ENCODE measurements at regions not wholly inside any gene's neighbourhood (a gene's known extent, or its start where the extent isn't known, plus 50 kb on each side); places are given as distances from the start of the nearest gene placed in this dataset.

DNA sequence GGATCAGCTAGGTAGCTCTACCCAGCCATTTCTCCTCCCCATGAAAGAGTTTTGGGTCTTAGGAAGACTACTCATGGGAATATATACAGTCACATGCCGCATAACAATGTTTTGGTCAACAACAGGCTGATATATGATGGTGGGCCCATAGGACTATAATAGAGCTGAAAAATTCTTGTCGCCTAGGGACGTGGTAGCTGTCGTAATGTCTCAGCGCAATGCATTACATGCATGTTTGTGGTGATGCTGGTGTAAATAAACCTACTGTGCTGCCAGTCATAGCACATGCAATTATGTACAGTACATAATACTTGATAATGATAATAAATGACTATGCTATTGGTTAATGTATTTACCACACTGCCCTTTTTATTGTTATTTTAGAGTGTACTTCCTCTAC is 78.2 kb upstream of the DLX6 start:
- Histone ChIP-seq H3K36me3 (ENCODE audit: control insufficient read depth in 4 of 4, insufficient read depth in 3 of 4, low read depth in 1 of 4, low read length in 3 of 4) (no peaks in the 10 kb centered on the region), H3K9ac (ENCODE audit: low read depth in 1 of 2, low read length in 2 of 2) (no peak overlapping the region), H3K9me3 (ENCODE audit: control insufficient read depth in 4 of 4, low read length in 3 of 4) (no peaks in the 10 kb centered on the region), H3K27me3 (ENCODE audit: control insufficient read depth in 4 of 4, insufficient read depth in 4 of 4, low read length in 3 of 4) (peaks cover 0 to 4% (median 0%) of the 10 kb centered on the region in 4 donors), H3K27ac (ENCODE audit: low read depth in 1 of 2, low read length in 2 of 2) (no peak overlapping the region), H3K4me3 (ENCODE audit: low read depth in 1 of 3, low read length in 3 of 3) (no peak overlapping the region), H3K4me1 (ENCODE audit: control insufficient read depth in 4 of 4, insufficient read depth in 4 of 4, low read length in 3 of 4) (no peaks in the 10 kb centered on the region)
- no peak for TF ChIP-seq SP1 (IDR thresholded peaks at IDR 0.05)
- TF ChIP-seq FOXA1 (IDR thresholded peaks at IDR 0.05): no peak
- no peak for DNase-seq (ENCODE audit: low spot score)
- 95% methylated on average over 5 of the region's 5 CpGs for WGBS

DNA sequence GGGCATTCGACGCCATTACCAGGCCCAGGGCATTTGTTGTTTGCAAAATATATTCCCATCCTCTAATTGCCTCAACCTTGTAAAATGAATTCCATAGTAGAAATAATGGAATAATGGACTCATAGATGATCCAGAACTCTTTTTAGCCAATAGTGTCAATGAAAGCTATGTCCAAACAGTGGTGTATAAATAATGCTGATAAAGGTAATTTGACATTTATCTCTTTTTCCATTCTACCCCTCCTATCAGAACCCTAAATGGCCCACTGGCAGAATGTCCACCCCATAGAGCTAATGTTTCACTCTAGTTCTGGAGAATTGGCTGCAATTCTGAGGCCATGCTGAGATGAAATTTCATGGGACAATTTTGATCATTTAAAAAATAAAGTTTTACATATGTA is 76.4 kb upstream of the DLX6 start:
- no peaks in the 10 kb centered on the region for H3K4me1 ChIP-seq (ENCODE audit: control insufficient read depth in 4 of 4, insufficient read depth in 4 of 4, low read length in 3 of 4)
- 93% methylated on average over 2 of the region's 2 CpGs for WGBS
- no peak for DNase-seq (ENCODE audit: low spot score)
- no peak overlapping the region for H3K4me3 ChIP-seq (ENCODE audit: low read depth in 1 of 3, low read length in 3 of 3)
- no peaks in the 10 kb centered on the region for H3K36me3 ChIP-seq (ENCODE audit: control insufficient read depth in 4 of 4, insufficient read depth in 3 of 4, low read depth in 1 of 4, low read length in 3 of 4)
- peaks cover 0 to under 1% (median 0%) of the 10 kb centered on the region in 4 donors for H3K27me3 ChIP-seq (ENCODE audit: control insufficient read depth in 4 of 4, insufficient read depth in 4 of 4, low read length in 3 of 4)
- TF ChIP-seq NR2F2 (IDR thresholded peaks at IDR 0.05) (no peak), JUND (IDR thresholded peaks at IDR 0.05) (no peak), FOXA1 (IDR thresholded peaks at IDR 0.05) (no peak), HNF4G (IDR thresholded peaks at IDR 0.05) (no peak), GABPA (IDR thresholded peaks at IDR 0.05 in 1 of 2, conservative IDR thresholded peaks at IDR 0.05 in 1 of 2) (no peak), TAF1 (conservative IDR thresholded peaks at IDR 0.05) (no peak), YY1 (IDR thresholded peaks at IDR 0.05) (no peak), RXRA (IDR thresholded peaks at IDR 0.05) (no peak), SP1 (IDR thresholded peaks at IDR 0.05) (no peak), HNF4A (conservative IDR thresholded peaks at IDR 0.05) (no peak)
- TF ChIP-seq, protein P1, sequence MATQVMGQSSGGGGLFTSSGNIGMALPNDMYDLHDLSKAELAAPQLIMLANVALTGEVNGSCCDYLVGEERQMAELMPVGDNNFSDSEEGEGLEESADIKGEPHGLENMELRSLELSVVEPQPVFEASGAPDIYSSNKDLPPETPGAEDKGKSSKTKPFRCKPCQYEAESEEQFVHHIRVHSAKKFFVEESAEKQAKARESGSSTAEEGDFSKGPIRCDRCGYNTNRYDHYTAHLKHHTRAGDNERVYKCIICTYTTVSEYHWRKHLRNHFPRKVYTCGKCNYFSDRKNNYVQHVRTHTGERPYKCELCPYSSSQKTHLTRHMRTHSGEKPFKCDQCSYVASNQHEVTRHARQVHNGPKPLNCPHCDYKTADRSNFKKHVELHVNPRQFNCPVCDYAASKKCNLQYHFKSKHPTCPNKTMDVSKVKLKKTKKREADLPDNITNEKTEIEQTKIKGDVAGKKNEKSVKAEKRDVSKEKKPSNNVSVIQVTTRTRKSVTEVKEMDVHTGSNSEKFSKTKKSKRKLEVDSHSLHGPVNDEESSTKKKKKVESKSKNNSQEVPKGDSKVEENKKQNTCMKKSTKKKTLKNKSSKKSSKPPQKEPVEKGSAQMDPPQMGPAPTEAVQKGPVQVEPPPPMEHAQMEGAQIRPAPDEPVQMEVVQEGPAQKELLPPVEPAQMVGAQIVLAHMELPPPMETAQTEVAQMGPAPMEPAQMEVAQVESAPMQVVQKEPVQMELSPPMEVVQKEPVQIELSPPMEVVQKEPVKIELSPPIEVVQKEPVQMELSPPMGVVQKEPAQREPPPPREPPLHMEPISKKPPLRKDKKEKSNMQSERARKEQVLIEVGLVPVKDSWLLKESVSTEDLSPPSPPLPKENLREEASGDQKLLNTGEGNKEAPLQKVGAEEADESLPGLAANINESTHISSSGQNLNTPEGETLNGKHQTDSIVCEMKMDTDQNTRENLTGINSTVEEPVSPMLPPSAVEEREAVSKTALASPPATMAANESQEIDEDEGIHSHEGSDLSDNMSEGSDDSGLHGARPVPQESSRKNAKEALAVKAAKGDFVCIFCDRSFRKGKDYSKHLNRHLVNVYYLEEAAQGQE (IDR thresholded peaks at IDR 0.05): no peak
- no peak overlapping the region for H3K9ac ChIP-seq (ENCODE audit: low read depth in 1 of 2, low read length in 2 of 2)
- H3K27ac ChIP-seq (ENCODE audit: low read depth in 1 of 2, low read length in 2 of 2): no peak overlapping the region
- H3K9me3 ChIP-seq (ENCODE audit: control insufficient read depth in 4 of 4, low read length in 3 of 4): no peaks in the 10 kb centered on the region

DNA sequence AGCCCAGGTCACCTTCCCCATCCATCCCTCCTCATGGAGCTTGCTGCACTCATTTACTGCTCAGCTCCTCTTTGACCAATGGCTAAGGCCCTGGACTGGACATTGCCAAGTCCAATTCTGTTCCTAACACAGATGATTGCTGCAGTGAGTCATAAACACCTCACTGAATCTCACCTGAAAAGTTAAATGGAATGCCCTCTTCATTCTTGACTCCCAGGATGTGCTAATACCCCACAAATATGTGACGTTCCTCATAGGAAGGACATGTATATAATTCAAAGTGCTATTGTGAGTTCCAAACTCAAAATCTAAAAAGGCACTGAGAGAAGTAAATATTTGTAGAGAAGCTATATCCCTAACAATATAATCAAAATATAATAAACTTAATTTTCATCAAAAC is 73.5 kb upstream of the DLX6 start:
- TF ChIP-seq FOXA2 (IDR thresholded peaks at IDR 0.05): no peak
- TF ChIP-seq, protein P2, sequence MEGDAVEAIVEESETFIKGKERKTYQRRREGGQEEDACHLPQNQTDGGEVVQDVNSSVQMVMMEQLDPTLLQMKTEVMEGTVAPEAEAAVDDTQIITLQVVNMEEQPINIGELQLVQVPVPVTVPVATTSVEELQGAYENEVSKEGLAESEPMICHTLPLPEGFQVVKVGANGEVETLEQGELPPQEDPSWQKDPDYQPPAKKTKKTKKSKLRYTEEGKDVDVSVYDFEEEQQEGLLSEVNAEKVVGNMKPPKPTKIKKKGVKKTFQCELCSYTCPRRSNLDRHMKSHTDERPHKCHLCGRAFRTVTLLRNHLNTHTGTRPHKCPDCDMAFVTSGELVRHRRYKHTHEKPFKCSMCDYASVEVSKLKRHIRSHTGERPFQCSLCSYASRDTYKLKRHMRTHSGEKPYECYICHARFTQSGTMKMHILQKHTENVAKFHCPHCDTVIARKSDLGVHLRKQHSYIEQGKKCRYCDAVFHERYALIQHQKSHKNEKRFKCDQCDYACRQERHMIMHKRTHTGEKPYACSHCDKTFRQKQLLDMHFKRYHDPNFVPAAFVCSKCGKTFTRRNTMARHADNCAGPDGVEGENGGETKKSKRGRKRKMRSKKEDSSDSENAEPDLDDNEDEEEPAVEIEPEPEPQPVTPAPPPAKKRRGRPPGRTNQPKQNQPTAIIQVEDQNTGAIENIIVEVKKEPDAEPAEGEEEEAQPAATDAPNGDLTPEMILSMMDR (IDR thresholded peaks at IDR 0.05; ENCODE audit: low read depth, low read length, missing input control): no peak
- no peak for TF ChIP-seq SP1 (IDR thresholded peaks at IDR 0.05)
- no peak for TF ChIP-seq HNF4A (conservative IDR thresholded peaks at IDR 0.05)
- no peak for TF ChIP-seq EGR1 (IDR thresholded peaks at IDR 0.05; ENCODE audit: low read depth in 2 of 2)
- TF ChIP-seq FOXA1 (IDR thresholded peaks at IDR 0.05): no peak
- TF ChIP-seq, protein P3, sequence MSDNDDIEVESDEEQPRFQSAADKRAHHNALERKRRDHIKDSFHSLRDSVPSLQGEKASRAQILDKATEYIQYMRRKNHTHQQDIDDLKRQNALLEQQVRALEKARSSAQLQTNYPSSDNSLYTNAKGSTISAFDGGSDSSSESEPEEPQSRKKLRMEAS (IDR thresholded peaks at IDR 0.05): no peak
- TF ChIP-seq, protein P4, sequence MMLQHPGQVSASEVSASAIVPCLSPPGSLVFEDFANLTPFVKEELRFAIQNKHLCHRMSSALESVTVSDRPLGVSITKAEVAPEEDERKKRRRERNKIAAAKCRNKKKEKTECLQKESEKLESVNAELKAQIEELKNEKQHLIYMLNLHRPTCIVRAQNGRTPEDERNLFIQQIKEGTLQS (IDR thresholded peaks at IDR 0.05): no peak
- no peak for DNase-seq (ENCODE audit: low spot score)
- H3K9me3 ChIP-seq (ENCODE audit: control insufficient read depth in 4 of 4, low read length in 3 of 4): no peaks in the 10 kb centered on the region
- peaks cover 0 to 3% (median 0%) of the 10 kb centered on the region in 4 donors for H3K27me3 ChIP-seq (ENCODE audit: control insufficient read depth in 4 of 4, insufficient read depth in 4 of 4, low read length in 3 of 4)
- no peaks in the 10 kb centered on the region for H3K4me1 ChIP-seq (ENCODE audit: control insufficient read depth in 4 of 4, insufficient read depth in 4 of 4, low read length in 3 of 4)
- no peaks in the 10 kb centered on the region for H3K36me3 ChIP-seq (ENCODE audit: control insufficient read depth in 4 of 4, insufficient read depth in 3 of 4, low read depth in 1 of 4, low read length in 3 of 4)
- no peak overlapping the region for H3K27ac ChIP-seq (ENCODE audit: low read depth in 1 of 2, low read length in 2 of 2)
- 96% methylated on average over 1 of the region's 1 CpG for WGBS
- H3K9ac ChIP-seq (ENCODE audit: low read depth in 1 of 2, low read length in 2 of 2): no peak overlapping the region
- no peak overlapping the region for H3K4me3 ChIP-seq (ENCODE audit: low read depth in 1 of 3, low read length in 3 of 3)
